PFSK-1 (cell line): ENCODE measurements at regions not wholly inside any gene's neighbourhood (a gene's known extent, or its start where the extent isn't known, plus 50 kb on each side); places are given as distances from the start of the nearest gene placed in this dataset.

ENCODE experiments used
- POLR2AphosphoS5 ChIP-seq: IDR thresholded peaks from 2 replicates; pipeline ENCODE4 v1.6.1; 2012; ENCODE audit warnings: low read depth, mild to moderate bottlenecking, control low read depth, low read length, moderate library complexity
- SIN3A ChIP-seq: IDR thresholded peaks from 2 replicates; pipeline ENCODE4 v1.6.1; 2012; ENCODE audit warnings: mild to moderate bottlenecking, low read length, moderate library complexity, borderline replicate concordance; ENCODE audit not compliant: insufficient read depth
- TAF1 ChIP-seq: IDR thresholded peaks from 2 replicates; pipeline ENCODE4 v1.6.1; 2012; ENCODE audit warnings: low read length, control low read depth, borderline replicate concordance; ENCODE audit not compliant: insufficient read depth

DNA sequence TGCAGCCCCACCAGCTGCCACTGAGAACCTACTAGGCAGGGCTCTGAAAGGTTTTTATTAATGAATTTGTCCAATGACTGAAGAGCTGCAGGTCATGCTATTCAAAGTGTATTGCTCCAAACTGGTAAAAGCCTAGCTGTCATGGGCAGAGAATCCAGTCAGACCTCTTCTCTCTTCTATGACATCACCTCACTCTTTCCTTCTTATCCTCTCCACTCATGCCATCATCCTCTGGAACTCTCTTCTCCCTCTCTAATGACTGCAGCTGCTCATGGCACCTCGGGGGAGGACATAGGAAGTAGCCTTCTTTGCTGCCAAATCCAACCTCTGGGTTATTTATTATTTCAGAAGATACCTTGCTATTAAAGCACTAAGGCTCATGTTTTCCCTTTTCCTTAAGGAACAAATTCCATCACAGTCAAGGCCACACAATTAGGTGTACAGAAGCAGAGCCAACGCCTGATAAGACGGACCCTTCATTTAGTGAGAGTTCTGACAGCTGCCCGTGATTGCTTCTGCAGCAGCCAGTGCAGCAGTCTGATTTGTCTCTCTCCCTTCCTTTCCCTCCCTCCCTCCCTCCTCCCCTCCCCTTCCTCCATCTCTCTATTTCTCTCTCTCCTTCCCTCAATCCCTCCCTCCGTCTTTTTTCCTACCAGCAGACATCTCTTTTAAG, 87.0 kb upstream of the ONECUT1 start:
- TF ChIP-seq SIN3A (no peak), TAF1 (no peak), POLR2AphosphoS5 (no peak)
